ENCODE measurements at regions not wholly inside any gene's neighbourhood (a gene's known extent, or its start where the extent isn't known, plus 50 kb on each side); places are given as distances from the start of the nearest gene placed in this dataset.

- Histone ChIP-seq H3K4me3 (no peak overlapping the region), H3K36me3 (ENCODE audit: low read depth, missing control alignments) (no peaks in the 10 kb centered on the region), H3K27me3 (no peaks in the 10 kb centered on the region), H3K27ac (no peak overlapping the region), H3K4me1 (no peaks in the 10 kb centered on the region), H3K9me3 (no peaks in the 10 kb centered on the region)
- TF ChIP-seq POLR2A (IDR thresholded peaks at IDR 0.05) (no peak), CTCF (IDR thresholded peaks at IDR 0.05) (no peak)
- no peak for DNase-seq
- intact Hi-C loops (cut with DNase I; ENCODE audit: low total_unique reads) = no loop called here
Measured at GRCh38 chr7:84801396-84801795, 385.5 kb downstream of the SEMA3D start.

- no peak for TF ChIP-seq CTCF (IDR thresholded peaks at IDR 0.05)
- TF ChIP-seq POLR2A (IDR thresholded peaks at IDR 0.05) = no peak
- H3K36me3 ChIP-seq (ENCODE audit: low read depth, missing control alignments) = no peaks in the 10 kb centered on the region
- H3K9me3 ChIP-seq = no peaks in the 10 kb centered on the region
- H3K27ac ChIP-seq = no peak overlapping the region
- H3K27me3 ChIP-seq = no peaks in the 10 kb centered on the region
- DNase-seq = no peak
- H3K4me3 ChIP-seq = no peak overlapping the region
- intact Hi-C loops (cut with DNase I; ENCODE audit: low total_unique reads) = no loop called here
- 93 to 100% methylated on average over 1 of the region's 1 CpG for WGBS, 2 donors
- H3K4me1 ChIP-seq = no peaks in the 10 kb centered on the region
Measured at GRCh38 chr7:84800846-84801245, 386.0 kb downstream of the SEMA3D start.

GRCh38 chr7:84799106-84799505, 387.8 kb downstream of the SEMA3D start:
- Histone ChIP-seq H3K27me3 (no peaks in the 10 kb centered on the region), H3K36me3 (ENCODE audit: low read depth, missing control alignments) (no peaks in the 10 kb centered on the region), H3K4me3 (no peak overlapping the region), H3K9me3 (no peaks in the 10 kb centered on the region), H3K27ac (no peak overlapping the region), H3K4me1 (no peaks in the 10 kb centered on the region)
- intact Hi-C loops (cut with DNase I; ENCODE audit: low total_unique reads) = no loop called here
- whole genome bisulfite sequencing, 2 donors = 66 to 81% methylated on average over 4 of the region's 4 CpGs
- no peak for DNase-seq
- no peak for TF ChIP-seq POLR2A (IDR thresholded peaks at IDR 0.05)
- no peak for TF ChIP-seq CTCF (IDR thresholded peaks at IDR 0.05)

- DNase-seq = no peak
- no peaks in the 10 kb centered on the region for H3K9me3 ChIP-seq
- H3K4me3 ChIP-seq = no peak overlapping the region
- H3K36me3 ChIP-seq (ENCODE audit: low read depth, missing control alignments) = no peaks in the 10 kb centered on the region
- WGBS, 2 donors = 87 to 91% methylated on average over 8 of the region's 8 CpGs
- intact Hi-C loops (cut with DNase I; ENCODE audit: low total_unique reads) = no loop called here
- H3K27me3 ChIP-seq = no peaks in the 10 kb centered on the region
- no peaks in the 10 kb centered on the region for H3K4me1 ChIP-seq
- TF ChIP-seq CTCF (IDR thresholded peaks at IDR 0.05) (no peak), POLR2A (IDR thresholded peaks at IDR 0.05) (no peak)
- no peak overlapping the region for H3K27ac ChIP-seq
Measured at GRCh38 chr7:84792231-84792893, 394.5 kb downstream of the SEMA3D start.

GRCh38 chr7:84790882-84791281, 396.0 kb downstream of the SEMA3D start:
- intact Hi-C loops (cut with DNase I; ENCODE audit: low total_unique reads) = no loop called here
- Histone ChIP-seq H3K27me3 (no peaks in the 10 kb centered on the region), H3K4me3 (no peak overlapping the region), H3K27ac (no peak overlapping the region), H3K4me1 (no peaks in the 10 kb centered on the region), H3K36me3 (ENCODE audit: low read depth, missing control alignments) (no peaks in the 10 kb centered on the region), H3K9me3 (no peaks in the 10 kb centered on the region)
- 57 to 59% methylated on average over 2 of the region's 2 CpGs for WGBS, 2 donors
- DNase-seq = no peak
- TF ChIP-seq POLR2A (IDR thresholded peaks at IDR 0.05) (no peak), CTCF (IDR thresholded peaks at IDR 0.05) (no peak)
